HEK293T (cell line): ENCODE measurements at regions not wholly inside any gene's neighbourhood (a gene's known extent, or its start where the extent isn't known, plus 50 kb on each side); places are given as distances from the start of the nearest gene placed in this dataset.

Source experiments
- CTCF ChIA-PET: fragments of 350-600 bp; formaldehyde crosslinking; extraction: SDS; loops from one replicate; lab custom pipeline; 2021; ENCODE audit warnings: antibody characterized with exemption, inconsistent platforms; lab: Yijun Ruan, JAX
- POLR2A ChIA-PET: fragments of 350-600 bp; formaldehyde crosslinking; extraction: SDS; loops from one replicate; lab custom pipeline; 2020; ENCODE audit warnings: antibody characterized with exemption, inconsistent platforms; lab: Yijun Ruan, JAX
- DNase-seq: peaks from one replicate; pipeline ENCODE4 v3.0.0; 2012; ENCODE audit warnings: mixed read lengths; ENCODE audit errors: extremely low spot score
- ARNT ChIP-seq: fragments of 450-650 bp; IDR thresholded peaks from 2 replicates; pipeline ENCODE4 v1.6.1; 2017; ENCODE audit warnings: mild to moderate bottlenecking
- BHLHE40 ChIP-seq: fragments of 450-650 bp; IDR thresholded peaks from 2 replicates; pipeline ENCODE4 v1.6.1; 2016; ENCODE audit warnings: mild to moderate bottlenecking, moderate library complexity, borderline replicate concordance
- CTBP1 ChIP-seq: fragments of 450-650 bp; IDR thresholded peaks from 2 replicates; pipeline ENCODE4 v1.6.1; 2016; ENCODE audit warnings: borderline replicate concordance
- ELF4 ChIP-seq: fragments of 450-650 bp; IDR thresholded peaks from 2 replicates; pipeline ENCODE4 v1.6.1; 2017; ENCODE audit warnings: antibody characterized with exemption
- FOXA1 ChIP-seq: fragments of 450-650 bp; IDR thresholded peaks from 2 replicates; pipeline ENCODE4 v1.6.1; 2016; ENCODE audit warnings: mild to moderate bottlenecking
- FOXK2 ChIP-seq: fragments of 450-650 bp; IDR thresholded peaks from 2 replicates; pipeline ENCODE4 v1.6.1; 2016; ENCODE audit warnings: mild to moderate bottlenecking
- FOXM1 ChIP-seq: fragments of 450-650 bp; IDR thresholded peaks from 2 replicates; pipeline ENCODE4 v1.6.1; 2017; ENCODE audit warnings: mild to moderate bottlenecking, borderline replicate concordance
- HDGF ChIP-seq: fragments of 450-650 bp; IDR thresholded peaks from 2 replicates; pipeline ENCODE4 v1.6.1; 2017; ENCODE audit warnings: antibody characterized with exemption, borderline replicate concordance
- L3MBTL2 ChIP-seq: fragments of 450-650 bp; conservative IDR thresholded peaks from 2 replicates; pipeline ENCODE4 v1.6.1; 2016; ENCODE audit warnings: mild to moderate bottlenecking
- LEF1 ChIP-seq: fragments of 450-650 bp; IDR thresholded peaks from 2 replicates; pipeline ENCODE4 v1.6.1; 2017; ENCODE audit warnings: mild to moderate bottlenecking, borderline replicate concordance
- NFRKB ChIP-seq: fragments of 450-650 bp; IDR thresholded peaks from 2 replicates; pipeline ENCODE4 v1.6.1; 2016; ENCODE audit warnings: mild to moderate bottlenecking, moderate library complexity
- PKNOX1 ChIP-seq: fragments of 450-650 bp; IDR thresholded peaks from 2 replicates; pipeline ENCODE4 v1.6.1; 2016
- SP1 ChIP-seq: fragments of 450-650 bp; IDR thresholded peaks from 2 replicates; pipeline ENCODE4 v1.6.1; 2017
- SUZ12 ChIP-seq: fragments of 450-650 bp; IDR thresholded peaks from 2 replicates; pipeline ENCODE4 v1.6.1; 2016; ENCODE audit warnings: mild to moderate bottlenecking
- TARDBP ChIP-seq: fragments of 450-650 bp; IDR thresholded peaks from 2 replicates; pipeline ENCODE4 v1.6.1; 2016
- ZNF384 ChIP-seq: fragments of 450-650 bp; IDR thresholded peaks from 2 replicates; pipeline ENCODE4 v1.6.1; 2016

GRCh38 chr7:153476166-153476565, 576.0 kb upstream of the DPP6 start:
- no peak for TF ChIP-seq LEF1
- TF ChIP-seq L3MBTL2 = no peak
- no peak for TF ChIP-seq TARDBP
- TF ChIP-seq ELF4 = no peak
- TF ChIP-seq BHLHE40 = no peak
- TF ChIP-seq NFRKB = no peak
- TF ChIP-seq ZNF384 = no peak
- no peak for TF ChIP-seq SUZ12
- TF ChIP-seq FOXA1 = no peak
- TF ChIP-seq HDGF = no peak
- TF ChIP-seq ARNT = no peak
- TF ChIP-seq CTBP1 = no peak
- no peak for TF ChIP-seq FOXM1
- no peak for TF ChIP-seq FOXK2
- no peak for TF ChIP-seq SP1
- TF ChIP-seq PKNOX1 = no peak

GRCh38 chr7:153496257-153496656, 555.9 kb upstream of the DPP6 start:
- TF ChIP-seq SP1 (no peak), ARNT (no peak), NFRKB (no peak), ZNF384 (no peak), LEF1 (no peak), FOXK2 (no peak), SUZ12 (no peak), TARDBP (no peak), HDGF (no peak), CTBP1 (no peak), L3MBTL2 (no peak), BHLHE40 (no peak), ELF4 (no peak), FOXA1 (no peak), FOXM1 (no peak), PKNOX1 (no peak)

More at GRCh38 chr7:153476166-153476565, 576.0 kb upstream of the DPP6 start:
- CTCF ChIA-PET = no interaction called here
- POLR2A ChIA-PET = no interaction called here
- no peak for DNase-seq

GRCh38 chr7:153503093-153503492, 549.1 kb upstream of the DPP6 start:
- POLR2A ChIA-PET = no interaction called here

More at GRCh38 chr7:153496257-153496656, 555.9 kb upstream of the DPP6 start:
- no peak for DNase-seq
- POLR2A ChIA-PET = no interaction called here
- CTCF ChIA-PET = no interaction called here

GRCh38 chr7:153504288-153505075, 547.7 kb upstream of the DPP6 start:
- POLR2A ChIA-PET = no interaction called here
- CTCF ChIA-PET = no interaction called here
- no peak for TF ChIP-seq LEF1
- DNase-seq = no peak

More at GRCh38 chr7:153503093-153503492, 549.1 kb upstream of the DPP6 start:
- CTCF ChIA-PET = no interaction called here
- DNase-seq = no peak
- TF ChIP-seq ARNT = no peak

GRCh38 chr7:153507885-153508284, 544.3 kb upstream of the DPP6 start:
- TF ChIP-seq ZNF384 = no peak
- TF ChIP-seq FOXA1 = no peak
- no peak for TF ChIP-seq HDGF
- TF ChIP-seq ELF4 = no peak
- TF ChIP-seq L3MBTL2 = no peak
- no peak for TF ChIP-seq CTBP1
- no peak for TF ChIP-seq ARNT
- TF ChIP-seq SUZ12 = no peak
- no peak for TF ChIP-seq NFRKB
- no peak for TF ChIP-seq SP1
- no peak for TF ChIP-seq BHLHE40
- no peak for TF ChIP-seq PKNOX1
- no peak for TF ChIP-seq LEF1
- no peak for TF ChIP-seq FOXK2
- no peak for TF ChIP-seq TARDBP
- no peak for TF ChIP-seq FOXM1
- POLR2A ChIA-PET = no interaction called here
- no peak for DNase-seq
- CTCF ChIA-PET = no interaction called here

- DNase-seq = no peak
- ChIA-PET POLR2A (no interaction called here), CTCF (no interaction called here)
- TF ChIP-seq FOXA1 (no peak), ELF4 (no peak), HDGF (no peak), NFRKB (no peak), ARNT (no peak), BHLHE40 (no peak), ZNF384 (no peak), L3MBTL2 (no peak), SUZ12 (no peak), LEF1 (no peak), PKNOX1 (no peak), SP1 (no peak), TARDBP (no peak), FOXM1 (no peak)
Measured at GRCh38 chr7:153509768-153510167, 542.4 kb upstream of the DPP6 start.
